ENCODE measurements at regions not wholly inside any gene's neighbourhood (a gene's known extent, or its start where the extent isn't known, plus 50 kb on each side); places are given as distances from the start of the nearest gene placed in this dataset.
"Not testable (repeated sequence)": the region's sequence is repeated elsewhere in the genome, so short reads cannot be mapped to it uniquely, and the experiment has no call there.

DNA sequence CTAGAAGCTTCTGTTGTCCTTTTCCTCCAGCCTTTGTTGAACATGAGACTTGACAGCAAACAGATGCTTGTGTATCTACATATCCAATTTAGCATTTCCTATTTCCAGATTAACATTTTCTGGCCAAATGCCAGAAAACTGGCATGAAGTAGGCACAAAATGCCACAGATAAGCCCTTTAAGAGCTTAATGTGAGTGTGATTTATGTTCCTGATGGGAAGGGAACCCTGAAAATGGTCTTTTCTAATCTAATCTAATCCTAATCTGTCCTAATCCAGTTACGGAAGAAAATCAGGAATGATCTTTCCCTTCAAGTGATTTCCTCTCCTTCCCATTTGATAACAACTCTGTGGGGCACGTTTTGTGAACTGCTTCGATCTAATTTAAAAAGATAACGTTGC, 133.0 kb upstream of the C1QTNF7 start:
- no peak for DNase-seq

DNA sequence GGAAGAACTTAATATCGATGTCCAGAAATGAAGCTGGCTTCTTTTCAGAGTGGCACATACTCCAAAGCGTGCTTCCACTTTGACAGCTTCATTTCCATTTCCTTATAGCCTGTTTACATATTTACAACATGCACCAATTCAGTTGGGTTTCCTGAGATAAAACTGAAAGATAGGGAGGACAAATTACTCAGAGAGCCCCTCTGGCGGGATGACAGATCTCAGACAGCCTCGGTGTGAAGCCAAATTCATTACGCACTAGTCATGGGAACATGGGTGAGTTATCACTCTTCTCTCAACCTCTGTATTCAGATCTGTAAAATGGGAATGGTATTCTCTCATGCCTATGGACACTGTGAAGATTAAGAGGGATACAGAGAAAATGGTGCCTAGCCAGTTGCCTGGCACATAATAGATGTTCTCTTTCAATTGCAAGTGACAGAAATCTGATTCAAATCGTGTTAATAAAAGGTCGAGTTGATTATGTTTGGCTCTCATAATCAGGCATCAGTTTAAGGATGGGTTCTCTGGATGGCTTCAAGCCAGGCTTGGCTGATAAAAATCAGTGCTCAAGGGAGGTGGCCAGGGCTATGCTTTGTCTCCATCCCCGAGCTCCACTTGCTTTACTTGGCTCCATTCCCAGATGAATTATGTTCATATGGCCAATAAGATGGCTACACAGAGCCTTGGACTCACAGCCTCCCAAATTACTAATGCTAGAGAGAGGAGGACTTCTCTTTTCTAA, 132.2 kb upstream of the C1QTNF7 start:
- no peak for DNase-seq

DNA sequence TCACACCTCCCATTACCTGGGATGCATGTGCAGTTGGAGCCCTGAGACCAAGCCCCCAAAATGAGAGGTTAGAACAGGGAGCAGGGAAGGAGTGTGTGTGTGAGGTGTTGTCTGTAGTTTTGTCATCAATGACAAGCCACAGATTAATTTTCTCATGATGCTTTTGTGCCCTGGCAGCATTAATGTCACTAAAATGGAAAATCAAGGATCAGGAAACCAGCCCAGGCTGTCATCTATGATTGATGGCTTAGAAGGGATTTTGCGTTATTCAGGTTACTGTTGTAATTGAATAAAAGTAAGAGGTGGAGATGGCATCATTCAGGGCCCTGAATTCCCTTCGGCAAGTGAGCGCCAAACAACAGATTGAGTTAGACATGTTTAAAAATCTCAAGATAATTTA, 130.5 kb upstream of the C1QTNF7 start:
- no peak for DNase-seq

DNA sequence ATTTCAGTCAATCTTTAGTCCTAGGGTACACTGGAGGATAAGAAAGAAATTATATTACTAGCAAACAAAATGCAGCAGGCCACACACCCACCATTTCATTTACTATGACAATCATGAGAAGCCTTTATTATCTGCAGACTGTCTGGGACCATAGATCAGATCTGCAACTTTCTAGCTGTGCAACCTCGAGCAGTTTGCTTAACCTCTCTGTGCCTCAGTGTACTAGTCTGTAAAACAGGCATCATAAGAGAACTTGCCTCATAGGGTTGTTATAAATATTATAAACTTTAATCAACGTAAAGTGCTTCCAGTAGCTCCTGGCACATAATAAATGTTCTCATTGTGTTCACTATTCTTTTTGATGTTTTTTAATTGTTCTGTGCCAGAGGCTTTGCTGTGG, 128.2 kb upstream of the C1QTNF7 start:
- DNase-seq: no peak

DNA sequence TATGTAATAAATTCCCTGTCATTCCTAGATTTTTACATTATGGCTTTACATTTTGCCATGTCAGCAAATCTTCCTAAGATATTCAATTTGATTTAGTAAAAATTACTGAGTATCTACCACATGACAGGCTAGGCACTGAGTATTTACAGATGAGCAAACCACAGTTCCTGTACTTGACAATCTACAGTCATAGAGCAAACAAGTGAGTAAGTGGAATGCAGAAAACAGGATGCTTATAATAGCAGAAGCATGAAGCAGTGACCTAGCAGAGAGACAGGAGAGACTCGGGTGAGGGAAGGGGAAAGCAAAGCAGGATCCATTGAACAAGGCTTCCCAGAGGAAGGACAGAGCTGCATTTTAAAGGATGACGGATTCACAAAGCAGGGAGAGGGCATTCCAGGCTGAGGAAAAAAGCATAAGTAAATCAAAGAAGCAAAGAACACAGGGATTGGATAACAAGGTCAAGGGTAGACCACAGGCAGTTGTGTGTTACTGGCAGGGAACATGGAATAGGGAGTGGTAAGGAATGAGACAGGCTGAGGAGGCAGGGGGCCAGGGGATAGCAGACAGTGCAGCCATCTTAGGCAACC, 124.7 kb upstream of the C1QTNF7 start:
- DNase-seq: no peak

DNA sequence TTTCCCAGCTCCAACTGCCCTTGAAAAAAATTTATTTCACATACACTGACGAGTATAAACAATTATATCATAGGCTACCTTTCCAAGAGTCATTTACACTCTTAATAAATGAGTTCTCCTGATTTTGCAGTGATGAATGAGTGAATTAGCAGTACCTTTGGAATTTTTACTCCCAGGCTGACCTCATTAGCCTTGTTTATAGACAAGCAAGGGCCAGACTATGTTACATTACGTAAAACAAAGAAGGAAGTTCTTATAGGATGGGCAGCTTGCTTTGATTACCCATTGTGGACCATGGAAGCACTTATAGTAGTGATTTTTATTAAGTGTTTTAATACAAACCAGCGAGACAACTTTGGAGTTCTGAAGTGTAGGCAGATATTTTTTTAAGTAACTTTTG, 112.9 kb upstream of the C1QTNF7 start:
- DNase-seq: no peak

DNA sequence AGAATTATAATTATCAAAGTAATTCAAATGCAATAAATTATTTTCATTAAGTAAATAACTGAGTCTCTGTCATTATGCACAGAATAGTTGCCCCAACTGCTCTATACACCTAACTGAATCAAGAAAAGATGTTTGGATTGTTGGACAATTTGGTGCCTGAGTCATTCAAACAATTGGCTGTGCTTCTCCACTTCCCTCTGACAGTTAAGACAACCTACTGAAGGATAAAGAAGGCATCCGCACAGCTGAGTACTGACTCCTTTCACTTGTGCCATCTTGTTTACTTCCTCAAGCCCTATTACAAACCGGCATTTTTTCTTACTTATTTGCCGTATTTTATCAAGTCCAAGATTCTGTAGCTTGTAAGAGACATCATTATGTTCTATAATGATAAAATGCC, 110.6 kb upstream of the C1QTNF7 start:
- DNase-seq: no peak

DNA sequence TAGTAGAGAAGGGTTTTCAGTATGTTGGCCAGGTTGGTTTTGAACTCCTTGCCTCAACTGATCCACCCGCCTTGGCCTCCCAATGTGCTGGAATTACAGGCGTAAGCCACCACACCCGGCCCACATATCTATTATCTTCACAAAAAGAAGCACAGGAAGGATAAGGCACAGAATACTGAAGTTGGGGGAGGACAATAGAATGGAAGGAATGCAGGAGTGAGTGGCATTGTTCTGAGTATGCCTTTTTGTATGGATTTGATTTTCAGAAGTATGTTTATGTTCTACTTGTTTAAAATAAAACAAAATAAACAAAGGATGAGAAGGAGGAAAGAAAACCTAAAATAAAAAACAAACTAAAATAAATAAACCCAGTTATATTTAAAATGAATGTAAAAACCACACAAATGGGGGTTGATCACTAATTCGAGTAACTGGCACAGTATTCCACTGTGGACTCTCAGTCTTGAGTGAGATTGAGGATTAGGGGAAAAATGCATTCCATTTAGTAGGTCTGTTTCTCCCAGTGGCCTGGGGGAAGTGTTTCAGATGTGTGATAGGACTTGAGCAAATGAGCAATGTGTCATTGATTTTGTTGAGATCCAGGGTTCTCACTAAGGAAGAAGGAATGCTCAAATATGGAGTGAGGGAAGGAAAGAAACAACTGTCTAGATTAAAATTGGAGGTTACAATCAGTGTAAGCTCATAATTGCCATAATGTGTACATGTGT, 109.0 kb upstream of the C1QTNF7 start:
- no peak for DNase-seq

DNA sequence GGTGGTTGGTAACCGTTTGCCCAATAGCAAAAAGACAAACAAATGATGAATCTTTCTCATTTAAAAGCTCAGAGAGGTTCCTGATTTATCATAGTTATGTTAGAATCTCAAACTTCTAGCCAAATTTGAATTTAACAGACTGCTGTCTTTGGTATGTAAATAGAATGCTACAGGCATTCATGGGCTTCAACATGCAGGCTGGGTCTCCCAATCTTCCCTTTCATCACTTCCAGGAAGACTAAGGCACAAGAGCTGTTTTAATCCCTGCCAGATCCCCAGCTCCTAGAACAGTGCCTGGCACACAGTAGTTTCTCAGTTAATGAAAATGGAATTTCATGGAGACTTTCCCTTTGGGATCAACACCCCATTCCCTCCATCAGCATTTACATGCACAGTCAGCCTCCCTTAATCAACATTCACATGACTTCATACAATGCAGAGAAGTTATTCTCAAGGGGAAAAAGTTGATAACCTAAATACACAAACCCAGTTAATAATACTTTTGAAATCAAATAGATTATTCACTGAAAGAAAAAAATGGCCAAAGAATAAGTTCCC, 107.6 kb upstream of the C1QTNF7 start:
- no peak for DNase-seq

DNA sequence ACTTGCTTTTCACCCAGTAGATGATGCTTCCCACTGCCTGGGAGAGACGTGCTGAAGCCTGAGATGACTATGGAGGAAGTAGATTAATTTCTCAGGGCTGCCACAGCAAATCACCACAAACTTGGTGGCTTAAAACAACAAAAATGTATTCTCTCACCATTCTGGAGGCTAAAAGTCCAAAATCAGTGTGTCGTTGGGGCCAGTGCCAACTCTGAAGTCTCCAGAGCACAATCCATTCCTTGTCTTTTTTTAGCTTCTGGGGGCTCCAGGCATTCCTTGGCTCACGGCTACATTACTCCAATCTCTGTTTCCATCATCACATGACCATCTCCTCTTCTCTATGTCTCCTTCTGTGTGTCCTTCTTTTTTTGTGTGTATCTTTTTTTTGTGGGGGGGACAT, 105.8 kb upstream of the C1QTNF7 start:
- DNase-seq: no peak

DNA sequence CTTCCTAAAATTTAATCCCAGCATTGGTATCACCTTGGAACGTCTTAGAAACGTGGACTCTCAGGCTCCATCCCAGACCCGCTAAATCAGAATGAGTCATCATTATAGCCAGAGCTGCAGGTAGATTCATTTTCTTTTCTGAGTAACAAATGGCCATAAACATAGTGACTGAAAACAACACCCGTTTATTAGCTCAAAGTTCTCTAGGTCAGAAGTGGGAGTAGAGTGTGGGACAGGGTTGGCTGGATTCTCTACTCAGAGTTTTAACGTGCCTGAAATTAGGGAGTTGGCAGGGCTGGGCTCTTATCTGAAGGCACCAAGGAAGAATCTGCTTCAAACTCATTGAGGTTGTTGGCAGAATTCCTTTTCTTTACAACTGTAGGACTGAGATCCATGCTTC, 101.8 kb upstream of the C1QTNF7 start:
- no peak for DNase-seq

DNA sequence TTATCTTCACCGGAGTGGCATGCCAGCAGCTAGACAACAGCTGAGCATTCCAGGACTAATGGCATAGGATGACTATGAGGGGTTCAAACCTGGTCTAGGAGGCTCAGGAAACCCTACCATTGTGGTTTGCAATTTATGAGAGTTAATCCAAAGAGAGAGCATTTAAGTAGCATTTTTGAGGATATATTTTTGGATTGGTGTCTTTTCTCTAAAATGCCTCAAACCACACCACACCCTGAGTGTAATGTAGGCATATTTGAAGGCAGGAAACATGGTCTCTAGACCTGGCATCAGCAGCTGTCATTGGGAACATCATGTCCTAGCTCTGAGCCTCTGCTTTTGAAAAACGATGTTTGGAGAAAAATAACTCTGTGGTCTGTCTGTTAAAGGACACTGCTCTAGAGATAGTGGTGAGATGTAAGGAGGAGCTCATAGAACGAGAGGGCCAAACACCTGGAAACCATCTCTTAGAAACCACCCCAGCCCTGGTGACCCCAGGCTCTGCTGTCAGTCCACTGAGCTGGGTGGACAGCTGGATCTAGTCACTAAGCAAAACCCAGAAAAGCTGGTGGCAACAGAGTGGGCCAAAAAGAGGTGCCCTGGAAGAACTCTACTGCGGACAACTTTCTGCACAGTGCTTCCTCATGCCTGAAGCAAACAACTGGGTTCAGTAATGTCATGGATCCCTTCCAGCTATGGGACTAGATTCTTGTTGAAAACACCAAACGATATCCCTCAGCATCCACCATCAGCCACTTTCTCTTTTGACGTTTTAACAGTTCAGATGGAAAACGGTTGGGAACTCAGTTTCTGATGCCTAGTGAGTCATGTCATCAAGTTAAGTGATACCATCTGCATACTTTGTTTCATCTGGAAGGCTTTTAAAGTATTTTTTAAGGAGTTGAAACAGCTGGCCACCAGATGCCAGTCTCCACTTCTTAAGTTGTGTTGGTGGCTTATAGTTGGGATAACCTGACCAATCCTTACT, 100.2 kb upstream of the C1QTNF7 start:
- DNase-seq: no peak

DNA sequence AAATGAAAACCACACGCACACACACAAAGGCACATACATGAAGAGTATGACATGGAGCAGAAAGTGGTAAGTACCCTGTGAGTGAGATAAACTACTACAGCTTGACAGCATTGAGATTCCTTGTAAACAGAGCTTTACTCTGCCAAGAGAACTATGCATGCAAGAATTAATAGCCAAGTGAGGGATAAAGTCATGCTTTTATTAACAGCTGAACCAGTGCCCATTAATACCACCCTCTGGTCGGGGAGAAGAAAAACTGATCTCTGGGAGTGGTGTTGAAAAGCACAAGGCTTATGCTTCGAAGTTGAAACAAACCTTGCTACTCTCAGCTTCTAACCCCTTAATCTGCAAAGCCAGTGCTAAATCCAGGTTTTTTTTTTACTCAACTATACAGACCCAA, 95.9 kb upstream of the C1QTNF7 start:
- no peak for DNase-seq

DNA sequence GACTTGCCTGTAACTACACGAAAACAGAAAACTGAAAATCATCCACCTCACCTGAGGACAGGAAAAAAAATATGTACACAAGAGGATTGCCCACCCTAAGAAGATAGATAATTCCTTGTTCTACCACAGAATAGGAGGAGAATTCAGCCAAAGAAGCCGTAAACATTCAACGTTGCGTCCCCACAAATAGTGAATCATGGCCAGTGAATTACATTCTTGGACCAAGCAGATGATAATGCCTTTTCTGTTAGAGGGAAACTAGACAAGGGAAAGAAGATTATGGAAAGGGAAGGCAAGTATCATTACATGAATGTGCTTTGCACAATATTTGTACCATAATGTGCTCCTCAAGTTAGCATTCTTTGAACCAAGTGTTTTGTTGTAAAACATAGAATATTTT, 95.5 kb upstream of the C1QTNF7 start:
- no peak for DNase-seq

DNA sequence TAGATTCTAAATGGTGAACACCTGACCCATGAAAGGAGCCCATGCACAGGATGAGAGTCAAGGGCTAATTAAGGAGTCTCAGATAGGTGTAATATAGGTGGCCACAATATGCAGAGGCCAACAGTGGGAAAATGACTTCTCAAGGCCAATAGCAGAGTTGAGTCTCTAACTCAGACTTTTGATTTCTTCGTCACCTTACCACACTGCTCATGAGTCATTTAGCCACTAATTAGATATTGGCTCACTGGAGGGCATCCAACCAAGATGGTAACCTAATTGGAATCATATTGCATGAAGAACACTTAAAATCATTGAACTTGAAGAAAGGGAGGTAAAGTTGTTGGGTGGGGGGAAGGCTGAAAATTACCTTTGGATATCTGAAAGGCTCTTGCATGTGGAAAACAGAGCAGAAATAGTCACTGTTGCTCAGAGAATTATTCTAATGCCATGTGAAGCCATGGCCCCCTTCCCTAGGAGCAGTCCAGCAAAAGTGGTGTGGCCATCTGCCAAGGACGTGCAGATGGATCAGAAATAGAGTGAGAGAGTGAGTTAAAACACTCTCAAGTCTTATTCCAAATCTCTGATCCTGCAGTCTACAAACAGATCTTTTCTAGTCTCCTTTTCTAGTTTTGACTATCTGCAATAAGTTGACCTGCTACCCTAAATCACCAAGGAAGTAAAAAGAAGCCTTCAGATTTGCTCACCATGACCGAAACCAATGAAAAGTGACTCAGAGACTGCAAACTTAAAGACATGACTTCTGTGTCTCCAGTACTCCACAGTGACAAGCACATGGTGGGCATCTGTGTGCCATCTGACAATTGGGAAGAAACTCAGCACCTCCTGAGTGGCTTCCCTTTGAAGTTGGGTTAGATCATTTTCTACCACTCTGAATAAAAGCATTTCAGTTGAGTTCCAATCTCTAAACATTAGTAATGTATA, 93.9 kb upstream of the C1QTNF7 start:
- DNase-seq: no peak

DNA sequence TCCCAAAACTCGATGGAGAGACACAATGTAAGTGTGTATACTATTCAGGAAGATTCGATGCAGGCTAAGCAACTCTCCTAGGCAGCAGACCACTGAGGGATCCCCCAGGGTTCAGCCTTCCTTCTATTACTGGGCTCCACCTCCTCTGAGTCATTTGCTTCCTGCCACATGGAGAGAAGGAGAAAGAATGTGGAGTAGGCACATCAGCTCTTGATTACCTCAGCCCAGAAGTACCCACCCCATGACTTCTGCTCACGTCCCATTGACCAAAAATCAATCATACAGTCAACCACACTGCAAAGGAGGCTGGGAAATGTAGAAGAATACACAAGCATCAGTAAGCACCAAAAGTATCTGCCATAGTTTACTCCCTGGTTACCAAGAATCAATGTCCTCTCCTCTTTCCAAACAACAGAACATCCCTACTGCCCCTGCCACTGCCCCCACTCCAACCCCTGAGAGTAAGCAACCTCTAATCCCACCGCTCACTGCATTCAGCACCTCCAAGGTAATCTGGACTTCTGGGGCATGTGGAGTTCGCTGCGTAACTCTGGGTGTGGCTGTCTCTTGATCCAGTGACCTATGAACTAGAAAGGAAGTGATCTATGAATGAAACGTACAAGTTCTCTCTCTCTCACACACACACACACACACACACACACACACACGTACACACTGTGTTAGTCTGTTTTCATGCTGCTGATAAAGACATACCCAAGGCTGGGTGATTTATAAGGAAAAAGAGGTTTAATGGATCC, 91.2 kb upstream of the C1QTNF7 start:
- no peak for DNase-seq

DNA sequence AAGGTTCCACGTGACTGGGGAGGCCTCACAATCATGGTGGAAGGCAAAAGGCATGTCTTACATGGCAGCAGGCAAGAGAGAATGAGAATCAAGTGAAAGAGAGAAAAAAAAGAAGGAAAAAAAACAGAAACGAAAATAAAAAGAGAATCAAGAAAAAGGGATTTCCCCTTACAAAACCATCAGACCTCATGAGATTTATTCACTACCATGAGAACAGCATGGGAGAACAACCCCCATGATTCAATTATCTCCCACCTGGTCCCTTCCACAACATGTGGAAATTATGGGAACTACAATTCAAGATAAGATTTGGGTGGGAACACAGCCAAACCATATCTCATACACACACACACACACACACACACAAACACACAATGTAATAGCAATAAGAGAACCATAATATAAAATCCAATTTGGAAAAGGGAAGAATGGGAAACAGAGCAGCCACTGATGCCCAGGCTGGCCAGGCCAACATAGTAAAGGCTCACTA, 90.6 kb upstream of the C1QTNF7 start:
- not testable (repeated sequence) for DNase-seq

DNA sequence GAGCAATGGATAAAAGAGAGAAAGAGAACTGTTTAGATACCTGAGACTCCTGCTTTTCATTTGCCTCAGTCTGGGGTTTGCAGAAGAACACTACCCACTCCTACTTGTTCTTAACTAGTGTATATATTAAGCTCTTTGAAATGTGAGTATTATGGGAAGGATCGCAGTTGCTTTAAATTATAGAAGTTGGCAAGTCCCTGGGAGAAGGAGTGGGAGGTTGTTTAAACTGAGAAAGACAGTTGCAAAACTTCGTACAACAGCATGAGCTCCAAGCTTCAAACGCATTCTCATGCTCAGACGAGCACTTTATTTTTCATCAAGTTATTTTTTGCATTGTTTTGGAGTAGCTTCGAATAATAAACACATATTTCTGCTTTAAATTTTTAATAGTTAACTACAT, 88.1 kb upstream of the C1QTNF7 start:
- no peak for DNase-seq

DNA sequence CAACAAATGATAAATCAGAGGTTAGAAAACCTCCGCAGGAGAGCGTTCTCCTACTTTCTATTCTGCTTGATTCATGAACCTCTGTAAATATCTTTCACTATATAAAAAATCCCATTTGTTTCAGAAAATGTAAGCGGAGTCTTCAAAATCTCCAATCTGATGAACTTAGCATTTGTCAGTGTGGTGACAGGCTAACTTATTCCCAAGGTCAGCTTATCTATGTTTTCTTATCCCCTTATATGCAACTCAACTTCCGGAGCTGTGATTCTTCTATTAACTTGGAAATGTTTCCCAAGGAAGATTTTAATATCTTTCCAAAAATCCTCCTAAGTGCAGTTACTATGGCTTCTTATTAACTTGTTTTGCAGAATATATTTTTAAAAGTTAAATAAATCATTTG, 87.5 kb upstream of the C1QTNF7 start:
- DNase-seq: no peak

DNA sequence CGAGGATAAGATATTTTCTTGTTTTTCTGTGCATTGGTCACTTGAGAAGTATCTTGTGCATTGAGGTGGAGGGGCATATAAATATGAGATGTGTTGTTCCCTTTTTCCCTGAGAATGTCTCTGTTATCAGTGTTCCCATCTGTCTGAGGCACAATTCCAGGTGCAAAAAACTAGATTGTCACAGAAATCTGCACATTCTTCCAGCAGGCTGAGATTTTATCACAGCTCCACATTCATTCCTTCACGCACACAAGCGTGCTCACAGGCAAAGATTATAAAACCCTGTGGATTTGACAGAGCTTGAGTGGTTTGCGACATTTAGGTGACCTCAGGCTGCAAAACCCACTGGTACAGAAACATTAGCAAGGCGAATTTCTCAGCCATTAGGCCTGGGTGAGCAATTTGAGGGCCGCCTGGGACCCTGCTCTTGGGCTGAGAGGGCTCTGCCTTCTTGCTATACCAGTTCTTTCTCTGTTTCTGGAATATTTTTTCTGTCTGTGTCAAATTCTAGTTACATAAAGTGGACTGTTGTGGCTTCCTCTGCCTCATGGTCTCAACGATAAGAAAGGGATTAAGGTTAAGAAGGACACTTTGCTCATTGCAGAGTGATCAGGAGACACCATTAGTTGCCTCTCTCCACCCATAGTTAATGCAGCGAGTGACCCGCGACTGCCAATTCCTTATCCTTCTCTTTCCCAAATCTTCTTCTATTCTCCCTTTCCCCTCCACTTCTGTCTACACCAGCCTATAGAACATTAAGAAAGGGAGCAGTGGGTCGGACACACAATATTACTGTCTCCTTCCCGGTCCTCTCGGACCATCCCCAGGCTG, 86.7 kb upstream of the C1QTNF7 start:
- DNase-seq: no peak

Data from stimulated activated naive CD4-positive, alpha-beta T cell treated with Interleukin-2 at 50 U/mL for 16 hours (primary cell).